ENCODE measurements at regions not wholly inside any gene's neighbourhood (a gene's known extent, or its start where the extent isn't known, plus 50 kb on each side); places are given as distances from the start of the nearest gene placed in this dataset.

GRCh38 chr15:97576929-97577645 lies 383.4 kb upstream of the ARRDC4 start:
- TF ChIP-seq TAF1 (IDR thresholded peaks at IDR 0.05; ENCODE audit: borderline replicate concordance, insufficient read depth, low read length), result no peak
- TF ChIP-seq POLR2AphosphoS5 (IDR thresholded peaks at IDR 0.05; ENCODE audit: low read depth, low read length), result no peak
- no peak for TF ChIP-seq FOXP2 (optimal IDR thresholded peaks at IDR 0.05; ENCODE audit: borderline replicate concordance, extremely low read depth, extremely low read length, insufficient read depth)
- TF ChIP-seq, protein P1, sequence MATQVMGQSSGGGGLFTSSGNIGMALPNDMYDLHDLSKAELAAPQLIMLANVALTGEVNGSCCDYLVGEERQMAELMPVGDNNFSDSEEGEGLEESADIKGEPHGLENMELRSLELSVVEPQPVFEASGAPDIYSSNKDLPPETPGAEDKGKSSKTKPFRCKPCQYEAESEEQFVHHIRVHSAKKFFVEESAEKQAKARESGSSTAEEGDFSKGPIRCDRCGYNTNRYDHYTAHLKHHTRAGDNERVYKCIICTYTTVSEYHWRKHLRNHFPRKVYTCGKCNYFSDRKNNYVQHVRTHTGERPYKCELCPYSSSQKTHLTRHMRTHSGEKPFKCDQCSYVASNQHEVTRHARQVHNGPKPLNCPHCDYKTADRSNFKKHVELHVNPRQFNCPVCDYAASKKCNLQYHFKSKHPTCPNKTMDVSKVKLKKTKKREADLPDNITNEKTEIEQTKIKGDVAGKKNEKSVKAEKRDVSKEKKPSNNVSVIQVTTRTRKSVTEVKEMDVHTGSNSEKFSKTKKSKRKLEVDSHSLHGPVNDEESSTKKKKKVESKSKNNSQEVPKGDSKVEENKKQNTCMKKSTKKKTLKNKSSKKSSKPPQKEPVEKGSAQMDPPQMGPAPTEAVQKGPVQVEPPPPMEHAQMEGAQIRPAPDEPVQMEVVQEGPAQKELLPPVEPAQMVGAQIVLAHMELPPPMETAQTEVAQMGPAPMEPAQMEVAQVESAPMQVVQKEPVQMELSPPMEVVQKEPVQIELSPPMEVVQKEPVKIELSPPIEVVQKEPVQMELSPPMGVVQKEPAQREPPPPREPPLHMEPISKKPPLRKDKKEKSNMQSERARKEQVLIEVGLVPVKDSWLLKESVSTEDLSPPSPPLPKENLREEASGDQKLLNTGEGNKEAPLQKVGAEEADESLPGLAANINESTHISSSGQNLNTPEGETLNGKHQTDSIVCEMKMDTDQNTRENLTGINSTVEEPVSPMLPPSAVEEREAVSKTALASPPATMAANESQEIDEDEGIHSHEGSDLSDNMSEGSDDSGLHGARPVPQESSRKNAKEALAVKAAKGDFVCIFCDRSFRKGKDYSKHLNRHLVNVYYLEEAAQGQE (IDR thresholded peaks at IDR 0.05; ENCODE audit: insufficient read depth in 1 of 2, low read depth in 2 of 2, low read length in 2 of 2), result no peak

Data from PFSK-1 (cell line).